Loucy (cell line): ENCODE measurements at regions not wholly inside any gene's neighbourhood (a gene's known extent, or its start where the extent isn't known, plus 50 kb on each side); places are given as distances from the start of the nearest gene placed in this dataset.

ENCODE experiments used
- EZH2phosphoT487 ChIP-seq: fragments of 200-600 bp; IDR thresholded peaks from 2 replicates; pipeline ENCODE4 v1.6.1; 2018; ENCODE audit warnings: antibody characterized with exemption, mild to moderate bottlenecking, moderate library complexity, borderline replicate concordance
- TF ChIP-seq, protein P1 (sequence below): fragments of 200-600 bp; sonication (generic); conservative IDR thresholded peaks from 2 replicates; pipeline ENCODE4 v1.5.1; 2014; ENCODE audit warnings: mild to moderate bottlenecking, antibody characterized with exemption, low read length

GRCh38 chr7:41832941-41833340 lies 130.1 kb upstream of the INHBA start:
- TF ChIP-seq, protein P1, sequence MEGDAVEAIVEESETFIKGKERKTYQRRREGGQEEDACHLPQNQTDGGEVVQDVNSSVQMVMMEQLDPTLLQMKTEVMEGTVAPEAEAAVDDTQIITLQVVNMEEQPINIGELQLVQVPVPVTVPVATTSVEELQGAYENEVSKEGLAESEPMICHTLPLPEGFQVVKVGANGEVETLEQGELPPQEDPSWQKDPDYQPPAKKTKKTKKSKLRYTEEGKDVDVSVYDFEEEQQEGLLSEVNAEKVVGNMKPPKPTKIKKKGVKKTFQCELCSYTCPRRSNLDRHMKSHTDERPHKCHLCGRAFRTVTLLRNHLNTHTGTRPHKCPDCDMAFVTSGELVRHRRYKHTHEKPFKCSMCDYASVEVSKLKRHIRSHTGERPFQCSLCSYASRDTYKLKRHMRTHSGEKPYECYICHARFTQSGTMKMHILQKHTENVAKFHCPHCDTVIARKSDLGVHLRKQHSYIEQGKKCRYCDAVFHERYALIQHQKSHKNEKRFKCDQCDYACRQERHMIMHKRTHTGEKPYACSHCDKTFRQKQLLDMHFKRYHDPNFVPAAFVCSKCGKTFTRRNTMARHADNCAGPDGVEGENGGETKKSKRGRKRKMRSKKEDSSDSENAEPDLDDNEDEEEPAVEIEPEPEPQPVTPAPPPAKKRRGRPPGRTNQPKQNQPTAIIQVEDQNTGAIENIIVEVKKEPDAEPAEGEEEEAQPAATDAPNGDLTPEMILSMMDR = no peak
- no peak for TF ChIP-seq EZH2phosphoT487
